Suprapubic skin (tissue), 4 donors: ENCODE measurements at regions not wholly inside any gene's neighbourhood (a gene's known extent, or its start where the extent isn't known, plus 50 kb on each side); places are given as distances from the start of the nearest gene placed in this dataset.

Experiments
- DNase-seq, 2 donors: peaks; one replicate each; pipeline ENCODE4 v3.0.0-alpha.2; 2019; ENCODE audit warnings: low spot score in 2 of 2
- H3K27ac ChIP-seq: fragments of 200-600 bp; sonication (generic); one replicate; pipeline ENCODE4 v1.5.1; 2019
- H3K27me3 ChIP-seq: fragments of 200-600 bp; sonication (generic); one replicate; pipeline ENCODE4 v1.5.1; 2019
- H3K36me3 ChIP-seq: fragments of 200-600 bp; sonication (generic); one replicate; pipeline ENCODE4 v1.5.1; 2019
- H3K4me1 ChIP-seq: fragments of 200-600 bp; sonication (generic); one replicate; pipeline ENCODE4 v1.5.1; 2019
- H3K4me3 ChIP-seq: fragments of 200-600 bp; sonication (generic); one replicate; pipeline ENCODE4 v1.5.1; 2019; ENCODE audit warnings: mild to moderate bottlenecking
- H3K9me3 ChIP-seq: fragments of 200-600 bp; sonication (generic); one replicate; pipeline ENCODE4 v1.5.1; 2019
- CTCF ChIP-seq, 2 donors: fragments of 200-600 bp in 1 of 2; fragments of 450-650 bp in 1 of 2; sonication (generic) in 1 of 2; IDR thresholded peaks; one replicate each; pipeline ENCODE4 v1.5.1; 2016 to 2019; ENCODE audit warnings: antibody characterized with exemption in 2 of 2, mild to moderate bottlenecking in 1 of 2, moderate library complexity in 1 of 2
- EP300 ChIP-seq: sonication (generic); formaldehyde crosslinking; IDR thresholded peaks from one replicate; pipeline ENCODE4 v1.6.1; 2017; ENCODE audit warnings: antibody characterized with exemption
- POLR2A ChIP-seq, 2 donors: fragments of 450-650 bp; IDR thresholded peaks; one replicate each; pipeline ENCODE4 v1.6.1; 2017; ENCODE audit warnings: antibody characterized with exemption in 2 of 2, mild to moderate bottlenecking in 2 of 2, moderate library complexity in 2 of 2
- POLR2AphosphoS5 ChIP-seq, 3 donors: sonication (generic); formaldehyde crosslinking; IDR thresholded peaks; one replicate each; pipeline ENCODE4 v1.6.1; 2017; ENCODE audit warnings: antibody characterized with exemption in 3 of 3
- WGBS: methylation state at CpG from one replicate; pipeline ENCODE4 v1.1.5; 2018; 5-methylcytosine and 5-hydroxymethylcytosine counted together

- no peak for TF ChIP-seq CTCF (IDR thresholded peaks at IDR 0.05)
- no peak for TF ChIP-seq POLR2A (IDR thresholded peaks at IDR 0.05)
- TF ChIP-seq POLR2AphosphoS5 (IDR thresholded peaks at IDR 0.05), result no peak
- no peak for TF ChIP-seq EP300
- Histone ChIP-seq H3K4me3 (no peak overlapping the region), H3K36me3 (no peaks in the 10 kb centered on the region), H3K9me3 (no peaks in the 10 kb centered on the region), H3K4me1 (no peaks in the 10 kb centered on the region), H3K27ac (no peak overlapping the region), H3K27me3 (no peaks in the 10 kb centered on the region)
- DNase-seq, result no peak
- 46% methylated on average over 2 of the region's 2 CpGs for WGBS
Measured at GRCh38 chr9:105834404-105834803, 140.1 kb downstream of the TMEM38B start.

GRCh38 chr9:105835721-105836120 is 141.4 kb downstream of the TMEM38B start:
- no peak for DNase-seq
- Histone ChIP-seq H3K27me3 (no peaks in the 10 kb centered on the region), H3K4me1 (no peaks in the 10 kb centered on the region), H3K4me3 (no peak overlapping the region), H3K27ac (no peak overlapping the region), H3K9me3 (no peaks in the 10 kb centered on the region), H3K36me3 (no peaks in the 10 kb centered on the region)
- 63% methylated on average over 7 of the region's 7 CpGs for WGBS
- TF ChIP-seq EP300, result no peak
- TF ChIP-seq CTCF (IDR thresholded peaks at IDR 0.05), result no peak
- TF ChIP-seq POLR2AphosphoS5 (IDR thresholded peaks at IDR 0.05), result no peak
- TF ChIP-seq POLR2A (IDR thresholded peaks at IDR 0.05), result no peak

GRCh38 chr9:105836936-105837660 is 142.8 kb downstream of the TMEM38B start:
- 75% methylated on average over 10 of the region's 10 CpGs for WGBS

GRCh38 chr9:105841562-105841961 is 147.2 kb downstream of the TMEM38B start:
- no peaks in the 10 kb centered on the region for H3K9me3 ChIP-seq
- no peaks in the 10 kb centered on the region for H3K27me3 ChIP-seq
- H3K36me3 ChIP-seq, result no peaks in the 10 kb centered on the region
- TF ChIP-seq POLR2A (IDR thresholded peaks at IDR 0.05) (no peak), CTCF (IDR thresholded peaks at IDR 0.05) (no peak), EP300 (no peak), POLR2AphosphoS5 (IDR thresholded peaks at IDR 0.05) (no peak)
- no peak for DNase-seq
- no peak overlapping the region for H3K27ac ChIP-seq
- H3K4me1 ChIP-seq, result no peaks in the 10 kb centered on the region
- H3K4me3 ChIP-seq, result no peak overlapping the region
- WGBS, result 90% methylated on average over 1 of the region's 1 CpG

More at GRCh38 chr9:105836936-105837660, 142.8 kb downstream of the TMEM38B start:
- TF ChIP-seq POLR2AphosphoS5 (IDR thresholded peaks at IDR 0.05), result no peak
- no peak for TF ChIP-seq CTCF (IDR thresholded peaks at IDR 0.05)
- no peak for TF ChIP-seq EP300
- no peak for TF ChIP-seq POLR2A (IDR thresholded peaks at IDR 0.05)
- Histone ChIP-seq H3K9me3 (no peaks in the 10 kb centered on the region), H3K36me3 (no peaks in the 10 kb centered on the region), H3K27me3 (no peaks in the 10 kb centered on the region), H3K4me3 (no peak overlapping the region), H3K4me1 (no peaks in the 10 kb centered on the region), H3K27ac (no peak overlapping the region)
- DNase-seq, result no peak

GRCh38 chr9:105842023-105842644 is 147.8 kb downstream of the TMEM38B start:
- H3K36me3 ChIP-seq, result no peaks in the 10 kb centered on the region
- H3K4me3 ChIP-seq, result no peak overlapping the region
- no peaks in the 10 kb centered on the region for H3K9me3 ChIP-seq
- 50% methylated on average over 4 of the region's 4 CpGs for WGBS
- no peaks in the 10 kb centered on the region for H3K27me3 ChIP-seq
- H3K27ac ChIP-seq, result no peak overlapping the region
- TF ChIP-seq CTCF (IDR thresholded peaks at IDR 0.05) (peak; percentile 12 to 34), POLR2A (IDR thresholded peaks at IDR 0.05) (no peak)
- DNase-seq, result no peak
- H3K4me1 ChIP-seq, result no peaks in the 10 kb centered on the region
